ENCODE measurements at regions not wholly inside any gene's neighbourhood (a gene's known extent, or its start where the extent isn't known, plus 50 kb on each side); places are given as distances from the start of the nearest gene placed in this dataset.
"Not testable (repeated sequence)": the region's sequence is repeated elsewhere in the genome, so short reads cannot be mapped to it uniquely, and the experiment has no call there.

GRCh38 chr16:59634951-59635350, 900.8 kb upstream of the GOT2 start:
- no peak for DNase-seq (ENCODE audit: low spot score)

GRCh38 chr16:59634004-59634579, 900.0 kb upstream of the GOT2 start:
- no peak for DNase-seq (ENCODE audit: low spot score)

- DNase-seq (ENCODE audit: low spot score), result no peak
These were observed 898.2 kb upstream of the GOT2 start for GRCh38 chr16:59632276-59632855.

GRCh38 chr16:59624381-59624780, 890.3 kb upstream of the GOT2 start:
- DNase-seq (ENCODE audit: low spot score), result not testable (repeated sequence)

- no peak for DNase-seq (ENCODE audit: low spot score)
These were observed 880.5 kb upstream of the GOT2 start for GRCh38 chr16:59614466-59615240.

GRCh38 chr16:59612910-59613620, 878.9 kb upstream of the GOT2 start:
- not testable (repeated sequence) for DNase-seq (ENCODE audit: low spot score)

- no peak for DNase-seq (ENCODE audit: low spot score)
These were observed 878.0 kb upstream of the GOT2 start for GRCh38 chr16:59612094-59612493.

GRCh38 chr16:59611556-59611955, 877.4 kb upstream of the GOT2 start:
- DNase-seq (ENCODE audit: low spot score), result no peak

GRCh38 chr16:59605706-59606105, 871.6 kb upstream of the GOT2 start:
- no peak for DNase-seq (ENCODE audit: low spot score)

GRCh38 chr16:59604354-59604753, 870.2 kb upstream of the GOT2 start:
- DNase-seq (ENCODE audit: low spot score), result no peak

- DNase-seq (ENCODE audit: low spot score), result no peak
These were observed 867.3 kb upstream of the GOT2 start for GRCh38 chr16:59601452-59601851.

GRCh38 chr16:59597269-59597668, 863.2 kb upstream of the GOT2 start:
- DNase-seq (ENCODE audit: low spot score), result no peak

GRCh38 chr16:59596693-59597092, 862.6 kb upstream of the GOT2 start:
- no peak for DNase-seq (ENCODE audit: low spot score)

- no peak for DNase-seq (ENCODE audit: low spot score)
These were observed 859.1 kb upstream of the GOT2 start for GRCh38 chr16:59593194-59593661.

GRCh38 chr16:59591480-59591879, 857.4 kb upstream of the GOT2 start:
- DNase-seq (ENCODE audit: low spot score), result no peak

- no peak for DNase-seq (ENCODE audit: low spot score)
These were observed 856.7 kb upstream of the GOT2 start for GRCh38 chr16:59590845-59591244.

- DNase-seq (ENCODE audit: low spot score), result no peak
These were observed 852.2 kb upstream of the GOT2 start for GRCh38 chr16:59586331-59586730.

- DNase-seq (ENCODE audit: low spot score), result no peak
These were observed 840.2 kb upstream of the GOT2 start for GRCh38 chr16:59574296-59574695.

- DNase-seq (ENCODE audit: low spot score), result no peak
These were observed 839.6 kb upstream of the GOT2 start for GRCh38 chr16:59573528-59574271.

- no peak for DNase-seq (ENCODE audit: low spot score)
These were observed 833.4 kb upstream of the GOT2 start for GRCh38 chr16:59567496-59567895.

- no peak for DNase-seq (ENCODE audit: low spot score)
These were observed 832.3 kb upstream of the GOT2 start for GRCh38 chr16:59566446-59566845.

- DNase-seq (ENCODE audit: low spot score), result no peak
These were observed 824.6 kb upstream of the GOT2 start for GRCh38 chr16:59558679-59559078.
